Mesothelial cell of epicardium (in vitro differentiated cells): ENCODE measurements at regions not wholly inside any gene's neighbourhood (a gene's known extent, or its start where the extent isn't known, plus 50 kb on each side); places are given as distances from the start of the nearest gene placed in this dataset.
A peak's percentile ranks its signal among the peaks of the same experiment; 100 is the strongest.
"Not testable (repeated sequence)": the region's sequence is repeated elsewhere in the genome, so short reads cannot be mapped to it uniquely, and the experiment has no call there.

Experiments
- DNase-seq, 2 experiments: peaks; one replicate each; pipeline ENCODE4 v3.0.0; 2021; ENCODE audit warnings: low spot score in 2 of 2; ENCODE audit not compliant: unreplicated experiment in 2 of 2
- H3K27ac Mint-ChIP-seq: 2 replicates; pipeline ENCODE4 v1.8.0; 2021; ENCODE audit warnings: mixed read lengths
- H3K27me3 Mint-ChIP-seq: 2 replicates; pipeline ENCODE4 v1.8.0; 2021; ENCODE audit warnings: low read depth, mixed read lengths
- H3K36me3 Mint-ChIP-seq: 2 replicates; pipeline ENCODE4 v1.8.0; 2021; ENCODE audit warnings: mixed read lengths
- H3K4me1 Mint-ChIP-seq: 2 replicates; pipeline ENCODE4 v1.8.0; 2021; ENCODE audit warnings: mixed read lengths
- H3K4me3 Mint-ChIP-seq: 2 replicates; pipeline ENCODE4 v1.8.0; 2021; ENCODE audit warnings: mild to moderate bottlenecking, moderate library complexity, mixed read lengths
- H3K9me3 Mint-ChIP-seq: 2 replicates; pipeline ENCODE4 v1.8.0; 2021; ENCODE audit warnings: mixed read lengths
- CTCF ChIP-seq: fragments of 200-600 bp; sonication (generic); IDR thresholded peaks from one replicate; pipeline ENCODE4 v1.5.0; 2021; ENCODE audit warnings: antibody characterized with exemption; ENCODE audit not compliant: unreplicated experiment

GRCh38 chr7:32765649-32766251, 125.8 kb downstream of the KBTBD2 start:
- DNase-seq, H3K4me3 Mint-ChIP-seq, H3K4me1 Mint-ChIP-seq, H3K27ac Mint-ChIP-seq: not testable (repeated sequence)
- peaks cover 15% of the 10 kb centered on the region for H3K9me3 Mint-ChIP-seq
- H3K27me3 Mint-ChIP-seq, result peaks cover 38% of the 10 kb centered on the region
- H3K36me3 Mint-ChIP-seq, result peaks cover 13% of the 10 kb centered on the region
- peak; percentile 65 for TF ChIP-seq CTCF

- TF ChIP-seq CTCF, result no peak
- DNase-seq, result no peak
- H3K27me3 Mint-ChIP-seq, result peaks cover 41% of the 10 kb centered on the region
- no peak overlapping the region for H3K4me3 Mint-ChIP-seq
- peaks cover 13% of the 10 kb centered on the region for H3K36me3 Mint-ChIP-seq
- peaks cover 9% of the 10 kb centered on the region for H3K4me1 Mint-ChIP-seq
- H3K27ac Mint-ChIP-seq, result no peak overlapping the region
- H3K9me3 Mint-ChIP-seq, result peaks cover 15% of the 10 kb centered on the region
Measured at GRCh38 chr7:32765185-32765584, 126.4 kb downstream of the KBTBD2 start.

- H3K27ac Mint-ChIP-seq, result no peak overlapping the region
- TF ChIP-seq CTCF, result no peak
- H3K36me3 Mint-ChIP-seq, result peaks cover 4% of the 10 kb centered on the region
- peaks cover 49% of the 10 kb centered on the region for H3K27me3 Mint-ChIP-seq
- H3K4me3 Mint-ChIP-seq, result peak overlapping the region; percentile 47
- H3K9me3 Mint-ChIP-seq, result peaks cover 4% of the 10 kb centered on the region
- DNase-seq, result no peak
- H3K4me1 Mint-ChIP-seq, result peaks cover 9% of the 10 kb centered on the region
Measured at GRCh38 chr7:32762925-32763293, 128.7 kb downstream of the KBTBD2 start.

GRCh38 chr7:32762206-32762924, 129.2 kb downstream of the KBTBD2 start:
- H3K27me3 Mint-ChIP-seq, result peaks cover 49% of the 10 kb centered on the region
- not testable (repeated sequence) for H3K36me3 Mint-ChIP-seq, H3K9me3 Mint-ChIP-seq, H3K4me1 Mint-ChIP-seq, H3K27ac Mint-ChIP-seq, DNase-seq
- H3K4me3 Mint-ChIP-seq, result peak overlapping the region; percentile 47

- Mint-ChIP-seq H3K4me3 (peak overlapping the region; percentile 47), H3K27ac (no peak overlapping the region), H3K9me3 (no peaks in the 10 kb centered on the region), H3K4me1 (peaks cover 12% of the 10 kb centered on the region), H3K36me3 (peaks cover 3% of the 10 kb centered on the region), H3K27me3 (peaks cover 49% of the 10 kb centered on the region)
- DNase-seq, result no peak
- no peak for TF ChIP-seq CTCF
Measured at GRCh38 chr7:32761451-32762205, 129.9 kb downstream of the KBTBD2 start.

GRCh38 chr7:32760755-32761154, 130.8 kb downstream of the KBTBD2 start:
- not testable (repeated sequence) for H3K4me3 Mint-ChIP-seq, DNase-seq, H3K36me3 Mint-ChIP-seq, H3K9me3 Mint-ChIP-seq, H3K27ac Mint-ChIP-seq
- Mint-ChIP-seq H3K4me1 (peaks cover 15% of the 10 kb centered on the region), H3K27me3 (peaks cover 49% of the 10 kb centered on the region)

- Mint-ChIP-seq H3K4me1 (peaks cover 15% of the 10 kb centered on the region), H3K27me3 (peaks cover 48% of the 10 kb centered on the region)
- not testable (repeated sequence) for H3K9me3 Mint-ChIP-seq, DNase-seq, H3K4me3 Mint-ChIP-seq, H3K36me3 Mint-ChIP-seq, H3K27ac Mint-ChIP-seq
Measured at GRCh38 chr7:32759859-32760258, 131.7 kb downstream of the KBTBD2 start.

- H3K9me3 Mint-ChIP-seq, H3K36me3 Mint-ChIP-seq, H3K27ac Mint-ChIP-seq, H3K4me1 Mint-ChIP-seq, DNase-seq, H3K4me3 Mint-ChIP-seq, H3K27me3 Mint-ChIP-seq: not testable (repeated sequence)
Measured at GRCh38 chr7:32753872-32754271, 137.7 kb downstream of the KBTBD2 start.

- H3K36me3 Mint-ChIP-seq, H3K27me3 Mint-ChIP-seq, H3K4me1 Mint-ChIP-seq, H3K27ac Mint-ChIP-seq, DNase-seq, H3K4me3 Mint-ChIP-seq: not testable (repeated sequence)
- peaks cover 15% of the 10 kb centered on the region for H3K9me3 Mint-ChIP-seq
Measured at GRCh38 chr7:32748337-32748736, 143.2 kb downstream of the KBTBD2 start.
